Ishikawa (cell line): ENCODE measurements at regions not wholly inside any gene's neighbourhood (a gene's known extent, or its start where the extent isn't known, plus 50 kb on each side); places are given as distances from the start of the nearest gene placed in this dataset.

Experiments
- CEBPB ChIP-seq: IDR thresholded peaks from 2 replicates; pipeline ENCODE4 v1.6.1; 2012
- CREB1 ChIP-seq: IDR thresholded peaks from 2 replicates; pipeline ENCODE4 v1.6.1; 2012; ENCODE audit warnings: low read depth
- EGR1 ChIP-seq: IDR thresholded peaks from 2 replicates; pipeline ENCODE4 v1.6.1; 2012
- EP300 ChIP-seq: IDR thresholded peaks from 2 replicates; pipeline ENCODE4 v1.6.1; 2012; ENCODE audit warnings: borderline replicate concordance
- FOXM1 ChIP-seq: IDR thresholded peaks from 2 replicates; pipeline ENCODE4 v1.6.1; 2012; ENCODE audit warnings: low read depth, borderline replicate concordance
- NFIC ChIP-seq: IDR thresholded peaks from 2 replicates; pipeline ENCODE4 v1.6.1; 2012
- RAD21 ChIP-seq: IDR thresholded peaks from 2 replicates; pipeline ENCODE4 v1.6.1; 2012; ENCODE audit warnings: low read depth
- TAF1 ChIP-seq: IDR thresholded peaks from 2 replicates; pipeline ENCODE4 v1.6.1; 2012; ENCODE audit warnings: low read depth, mild to moderate bottlenecking
- TCF12 ChIP-seq: IDR thresholded peaks from 2 replicates; pipeline ENCODE4 v1.6.1; 2012; ENCODE audit warnings: low read depth
- TEAD4 ChIP-seq: IDR thresholded peaks from 2 replicates; pipeline ENCODE4 v1.6.1; 2012
- YY1 ChIP-seq: IDR thresholded peaks from 2 replicates; pipeline ENCODE4 v1.6.1; 2012; ENCODE audit warnings: low read depth
- ZBTB7A ChIP-seq: IDR thresholded peaks from 2 replicates; pipeline ENCODE4 v1.6.1; 2012; ENCODE audit warnings: low read depth
- TF ChIP-seq, protein P1 (sequence below): IDR thresholded peaks from 2 replicates; pipeline ENCODE4 v1.6.1; 2012
- TF ChIP-seq, protein P2 (sequence below): IDR thresholded peaks from 2 replicates; pipeline ENCODE4 v1.6.1; 2012; ENCODE audit warnings: low read depth, mild to moderate bottlenecking
- TF ChIP-seq, protein P3 (sequence below): IDR thresholded peaks from 2 replicates; pipeline ENCODE4 v1.6.1; 2012

DNA sequence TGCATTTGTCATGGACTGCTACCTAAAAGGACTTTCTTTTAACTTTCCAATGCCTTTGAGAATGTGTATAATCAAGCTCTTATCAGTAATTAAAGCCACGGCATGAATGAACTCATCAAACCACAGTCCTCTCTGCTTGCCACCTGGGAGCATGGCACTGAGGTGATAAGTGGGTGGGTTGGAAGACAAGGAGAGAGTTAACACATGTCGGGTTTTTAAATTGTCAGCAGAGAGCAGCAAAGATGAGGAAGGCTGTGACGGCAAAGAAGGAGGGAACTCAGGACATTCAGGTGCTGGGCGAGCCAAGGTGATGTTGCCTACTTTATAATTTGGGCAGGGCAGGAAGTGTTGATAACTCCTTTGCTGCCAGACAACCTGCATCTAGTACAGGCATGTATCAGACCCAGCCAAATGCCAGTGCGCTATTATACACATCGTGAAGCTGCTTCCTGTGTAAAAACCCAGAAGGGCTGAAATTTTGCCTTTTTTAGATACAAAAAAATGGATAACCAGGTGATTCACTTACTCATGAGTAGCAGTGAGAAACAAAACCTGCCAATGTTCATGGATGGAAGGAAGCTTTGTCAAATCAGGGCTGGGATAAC lies 269.1 kb downstream of the KIF4B start:
- TF ChIP-seq, protein P1, sequence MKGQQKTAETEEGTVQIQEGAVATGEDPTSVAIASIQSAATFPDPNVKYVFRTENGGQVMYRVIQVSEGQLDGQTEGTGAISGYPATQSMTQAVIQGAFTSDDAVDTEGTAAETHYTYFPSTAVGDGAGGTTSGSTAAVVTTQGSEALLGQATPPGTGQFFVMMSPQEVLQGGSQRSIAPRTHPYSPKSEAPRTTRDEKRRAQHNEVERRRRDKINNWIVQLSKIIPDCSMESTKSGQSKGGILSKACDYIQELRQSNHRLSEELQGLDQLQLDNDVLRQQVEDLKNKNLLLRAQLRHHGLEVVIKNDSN, result no peak
- no peak for TF ChIP-seq TCF12
- no peak for TF ChIP-seq NFIC
- TF ChIP-seq, protein P2, sequence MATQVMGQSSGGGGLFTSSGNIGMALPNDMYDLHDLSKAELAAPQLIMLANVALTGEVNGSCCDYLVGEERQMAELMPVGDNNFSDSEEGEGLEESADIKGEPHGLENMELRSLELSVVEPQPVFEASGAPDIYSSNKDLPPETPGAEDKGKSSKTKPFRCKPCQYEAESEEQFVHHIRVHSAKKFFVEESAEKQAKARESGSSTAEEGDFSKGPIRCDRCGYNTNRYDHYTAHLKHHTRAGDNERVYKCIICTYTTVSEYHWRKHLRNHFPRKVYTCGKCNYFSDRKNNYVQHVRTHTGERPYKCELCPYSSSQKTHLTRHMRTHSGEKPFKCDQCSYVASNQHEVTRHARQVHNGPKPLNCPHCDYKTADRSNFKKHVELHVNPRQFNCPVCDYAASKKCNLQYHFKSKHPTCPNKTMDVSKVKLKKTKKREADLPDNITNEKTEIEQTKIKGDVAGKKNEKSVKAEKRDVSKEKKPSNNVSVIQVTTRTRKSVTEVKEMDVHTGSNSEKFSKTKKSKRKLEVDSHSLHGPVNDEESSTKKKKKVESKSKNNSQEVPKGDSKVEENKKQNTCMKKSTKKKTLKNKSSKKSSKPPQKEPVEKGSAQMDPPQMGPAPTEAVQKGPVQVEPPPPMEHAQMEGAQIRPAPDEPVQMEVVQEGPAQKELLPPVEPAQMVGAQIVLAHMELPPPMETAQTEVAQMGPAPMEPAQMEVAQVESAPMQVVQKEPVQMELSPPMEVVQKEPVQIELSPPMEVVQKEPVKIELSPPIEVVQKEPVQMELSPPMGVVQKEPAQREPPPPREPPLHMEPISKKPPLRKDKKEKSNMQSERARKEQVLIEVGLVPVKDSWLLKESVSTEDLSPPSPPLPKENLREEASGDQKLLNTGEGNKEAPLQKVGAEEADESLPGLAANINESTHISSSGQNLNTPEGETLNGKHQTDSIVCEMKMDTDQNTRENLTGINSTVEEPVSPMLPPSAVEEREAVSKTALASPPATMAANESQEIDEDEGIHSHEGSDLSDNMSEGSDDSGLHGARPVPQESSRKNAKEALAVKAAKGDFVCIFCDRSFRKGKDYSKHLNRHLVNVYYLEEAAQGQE, result no peak
- TF ChIP-seq TEAD4, result no peak

DNA sequence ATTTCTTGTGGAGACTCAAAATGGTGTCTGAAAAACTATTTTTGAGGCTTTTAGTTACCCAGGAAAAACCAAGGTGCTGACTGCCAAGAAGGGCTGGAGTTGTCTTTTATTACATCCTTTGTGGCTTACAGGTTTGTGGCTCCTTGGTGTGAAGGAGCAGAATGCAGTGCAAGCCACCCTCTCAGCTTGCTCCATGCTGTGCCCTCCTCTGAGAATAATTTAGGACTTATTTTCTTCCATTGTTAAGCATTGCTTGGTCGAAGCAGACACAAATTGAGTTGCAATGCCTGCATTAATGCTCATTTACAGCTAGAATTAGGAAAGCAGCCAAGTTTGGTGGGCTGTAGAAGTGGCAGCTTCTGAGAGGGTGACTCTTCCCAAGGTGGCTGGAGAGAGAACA lies 272.2 kb downstream of the KIF4B start:
- TF ChIP-seq, protein P3, sequence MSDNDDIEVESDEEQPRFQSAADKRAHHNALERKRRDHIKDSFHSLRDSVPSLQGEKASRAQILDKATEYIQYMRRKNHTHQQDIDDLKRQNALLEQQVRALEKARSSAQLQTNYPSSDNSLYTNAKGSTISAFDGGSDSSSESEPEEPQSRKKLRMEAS, result no peak
- TF ChIP-seq FOXM1 (no peak), RAD21 (no peak), EP300 (no peak), CREB1 (no peak)
- TF ChIP-seq, protein P1, result no peak

DNA sequence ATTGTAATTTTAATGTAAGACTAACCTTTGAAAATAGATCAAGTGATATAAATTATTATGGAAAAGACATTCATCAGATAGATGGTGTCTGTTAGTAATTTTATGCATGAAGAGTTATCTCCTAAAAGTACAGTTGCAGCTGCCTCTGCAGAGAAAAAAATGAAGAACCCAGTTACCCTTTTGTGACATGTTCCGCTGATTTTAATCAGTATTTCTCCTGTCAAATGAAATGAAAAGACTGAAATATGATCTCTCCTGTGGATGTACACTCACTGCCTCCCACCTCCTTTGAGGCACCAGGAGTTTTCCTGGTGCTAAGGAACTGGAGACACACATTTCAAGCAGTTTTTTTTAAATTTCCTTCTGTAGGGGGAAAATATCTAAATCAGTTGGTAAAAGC lies 277.4 kb downstream of the KIF4B start:
- TF ChIP-seq, protein P1, result no peak
- TF ChIP-seq TAF1, result no peak
- no peak for TF ChIP-seq CEBPB
- no peak for TF ChIP-seq NFIC
- no peak for TF ChIP-seq ZBTB7A
- TF ChIP-seq CREB1, result no peak
- TF ChIP-seq FOXM1, result no peak
- TF ChIP-seq EGR1, result no peak
- TF ChIP-seq, protein P2, result no peak
- TF ChIP-seq TEAD4, result no peak
- no peak for TF ChIP-seq RAD21
- no peak for TF ChIP-seq EP300
- no peak for TF ChIP-seq YY1
- TF ChIP-seq, protein P3, result no peak

DNA sequence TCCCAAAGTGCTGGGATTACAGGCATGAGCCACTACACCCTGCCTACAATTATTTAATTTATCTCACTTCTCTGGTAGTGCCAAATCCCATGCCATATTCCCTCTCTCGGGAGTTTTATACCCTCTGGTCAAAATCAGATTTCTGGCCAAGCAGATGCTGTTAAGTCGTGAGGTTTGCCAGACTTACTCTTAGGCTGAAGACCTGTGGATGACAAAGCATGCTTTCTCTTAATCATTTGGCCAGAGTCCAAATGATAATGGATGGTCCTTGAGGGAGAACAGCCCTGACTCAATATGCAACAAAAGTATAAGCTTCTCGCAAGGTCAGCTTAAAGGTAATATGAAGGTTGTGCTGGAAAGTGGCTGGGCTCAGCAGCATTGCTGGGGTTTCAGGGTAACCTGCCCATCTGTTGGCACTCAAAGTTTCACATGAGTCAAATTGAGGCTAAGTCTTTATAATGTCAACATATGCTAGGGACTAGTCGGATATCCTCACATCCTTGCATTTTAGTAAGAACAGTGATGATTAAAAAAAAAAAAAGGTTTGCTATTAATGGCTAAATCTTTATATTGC lies 280.1 kb downstream of the KIF4B start:
- no peak for TF ChIP-seq TAF1
- no peak for TF ChIP-seq FOXM1
- TF ChIP-seq CREB1, result no peak
- TF ChIP-seq ZBTB7A, result no peak
- TF ChIP-seq TEAD4, result no peak
- TF ChIP-seq, protein P3, result no peak

DNA sequence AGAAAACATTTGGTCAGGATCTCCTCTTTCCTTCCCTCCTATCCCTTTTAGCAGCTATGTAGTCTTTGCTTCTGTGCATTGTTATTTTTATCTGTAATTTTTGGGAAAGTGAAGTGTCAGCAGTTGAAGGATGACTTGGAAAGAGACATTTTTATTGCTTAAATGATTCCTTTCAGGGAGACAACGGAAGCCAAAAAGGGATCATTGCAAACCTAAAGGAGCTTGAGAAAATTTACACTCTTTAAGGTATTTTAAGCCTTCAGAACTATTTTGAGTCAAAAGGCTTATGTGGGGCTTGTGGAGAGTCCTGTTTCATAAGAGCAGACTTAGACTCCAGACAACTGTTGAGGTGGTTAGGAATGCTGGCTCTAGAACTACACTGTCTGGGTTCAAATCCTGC lies 281.6 kb downstream of the KIF4B start:
- TF ChIP-seq TAF1, result no peak
- TF ChIP-seq, protein P2, result no peak
- TF ChIP-seq TEAD4, result no peak
- TF ChIP-seq EGR1, result no peak
- no peak for TF ChIP-seq CREB1
- no peak for TF ChIP-seq CEBPB
- TF ChIP-seq, protein P1, result no peak
- no peak for TF ChIP-seq RAD21
- TF ChIP-seq FOXM1, result no peak
- TF ChIP-seq, protein P3, result no peak
- TF ChIP-seq YY1, result no peak
- no peak for TF ChIP-seq NFIC
- no peak for TF ChIP-seq ZBTB7A
